ENCODE measurements at regions not wholly inside any gene's neighbourhood (a gene's known extent, or its start where the extent isn't known, plus 50 kb on each side); places are given as distances from the start of the nearest gene placed in this dataset.

- TF ChIP-seq IRX3 (CRISPR knock-in tag; IDR thresholded peaks at IDR 0.05; ENCODE audit: borderline replicate concordance, low read depth) (no peak), GFI1 (CRISPR knock-in tag; IDR thresholded peaks at IDR 0.05; ENCODE audit: borderline replicate concordance) (no peak), ZFP1 (CRISPR knock-in tag; IDR thresholded peaks at IDR 0.05) (no peak), HDAC1 (CRISPR knock-in tag; IDR thresholded peaks at IDR 0.05) (no peak), ZBTB40 (IDR thresholded peaks at IDR 0.05) (no peak), ZBTB40 (CRISPR knock-in tag; IDR thresholded peaks at IDR 0.05) (no peak), ZSCAN31 (CRISPR knock-in tag; IDR thresholded peaks at IDR 0.05; ENCODE audit: low read depth) (no peak), REST (IDR thresholded peaks at IDR 0.05; ENCODE audit: borderline replicate concordance in 1 of 2, low read depth in 1 of 2, low read length in 2 of 2) (no peak)
- TF ChIP-seq, protein P1, sequence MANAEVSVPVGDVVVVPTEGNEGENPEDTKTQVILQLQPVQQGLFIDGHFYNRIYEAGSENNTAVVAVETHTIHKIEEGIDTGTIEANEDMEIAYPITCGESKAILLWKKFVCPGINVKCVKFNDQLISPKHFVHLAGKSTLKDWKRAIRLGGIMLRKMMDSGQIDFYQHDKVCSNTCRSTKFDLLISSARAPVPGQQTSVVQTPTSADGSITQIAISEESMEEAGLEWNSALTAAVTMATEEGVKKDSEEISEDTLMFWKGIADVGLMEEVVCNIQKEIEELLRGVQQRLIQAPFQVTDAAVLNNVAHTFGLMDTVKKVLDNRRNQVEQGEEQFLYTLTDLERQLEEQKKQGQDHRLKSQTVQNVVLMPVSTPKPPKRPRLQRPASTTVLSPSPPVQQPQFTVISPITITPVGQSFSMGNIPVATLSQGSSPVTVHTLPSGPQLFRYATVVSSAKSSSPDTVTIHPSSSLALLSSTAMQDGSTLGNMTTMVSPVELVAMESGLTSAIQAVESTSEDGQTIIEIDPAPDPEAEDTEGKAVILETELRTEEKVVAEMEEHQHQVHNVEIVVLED (CRISPR knock-in tag; IDR thresholded peaks at IDR 0.05; ENCODE audit: borderline replicate concordance) = no peak
- TF ChIP-seq, protein P2, sequence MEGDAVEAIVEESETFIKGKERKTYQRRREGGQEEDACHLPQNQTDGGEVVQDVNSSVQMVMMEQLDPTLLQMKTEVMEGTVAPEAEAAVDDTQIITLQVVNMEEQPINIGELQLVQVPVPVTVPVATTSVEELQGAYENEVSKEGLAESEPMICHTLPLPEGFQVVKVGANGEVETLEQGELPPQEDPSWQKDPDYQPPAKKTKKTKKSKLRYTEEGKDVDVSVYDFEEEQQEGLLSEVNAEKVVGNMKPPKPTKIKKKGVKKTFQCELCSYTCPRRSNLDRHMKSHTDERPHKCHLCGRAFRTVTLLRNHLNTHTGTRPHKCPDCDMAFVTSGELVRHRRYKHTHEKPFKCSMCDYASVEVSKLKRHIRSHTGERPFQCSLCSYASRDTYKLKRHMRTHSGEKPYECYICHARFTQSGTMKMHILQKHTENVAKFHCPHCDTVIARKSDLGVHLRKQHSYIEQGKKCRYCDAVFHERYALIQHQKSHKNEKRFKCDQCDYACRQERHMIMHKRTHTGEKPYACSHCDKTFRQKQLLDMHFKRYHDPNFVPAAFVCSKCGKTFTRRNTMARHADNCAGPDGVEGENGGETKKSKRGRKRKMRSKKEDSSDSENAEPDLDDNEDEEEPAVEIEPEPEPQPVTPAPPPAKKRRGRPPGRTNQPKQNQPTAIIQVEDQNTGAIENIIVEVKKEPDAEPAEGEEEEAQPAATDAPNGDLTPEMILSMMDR (CRISPR knock-in tag; IDR thresholded peaks at IDR 0.05) = no peak
These were observed 91.8 kb upstream of the SKOR2 start for GRCh38 chr18:47343291-47343690.
